ENCODE measurements at regions not wholly inside any gene's neighbourhood (a gene's known extent, or its start where the extent isn't known, plus 50 kb on each side); places are given as distances from the start of the nearest gene placed in this dataset.

DNA sequence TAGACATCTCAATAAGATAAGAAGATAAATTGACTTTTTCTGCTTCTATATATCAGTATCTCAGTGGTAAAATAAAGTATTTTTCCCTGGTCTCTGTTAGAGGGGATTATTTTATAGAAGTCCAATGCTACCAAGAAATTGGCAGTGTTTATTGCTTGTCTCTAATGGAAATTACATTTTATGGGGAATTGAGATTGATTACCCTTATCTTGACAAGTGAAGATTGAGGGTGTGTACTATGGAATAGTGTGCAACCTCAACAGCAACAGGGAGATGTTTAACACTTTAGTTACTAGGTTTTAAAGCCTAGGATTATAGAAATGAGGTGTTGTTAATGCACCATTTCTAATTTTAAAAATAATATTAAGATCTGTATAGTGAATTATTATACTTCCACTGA is 154.8 kb upstream of the ROBO1 start:
- TF ChIP-seq, protein P1, sequence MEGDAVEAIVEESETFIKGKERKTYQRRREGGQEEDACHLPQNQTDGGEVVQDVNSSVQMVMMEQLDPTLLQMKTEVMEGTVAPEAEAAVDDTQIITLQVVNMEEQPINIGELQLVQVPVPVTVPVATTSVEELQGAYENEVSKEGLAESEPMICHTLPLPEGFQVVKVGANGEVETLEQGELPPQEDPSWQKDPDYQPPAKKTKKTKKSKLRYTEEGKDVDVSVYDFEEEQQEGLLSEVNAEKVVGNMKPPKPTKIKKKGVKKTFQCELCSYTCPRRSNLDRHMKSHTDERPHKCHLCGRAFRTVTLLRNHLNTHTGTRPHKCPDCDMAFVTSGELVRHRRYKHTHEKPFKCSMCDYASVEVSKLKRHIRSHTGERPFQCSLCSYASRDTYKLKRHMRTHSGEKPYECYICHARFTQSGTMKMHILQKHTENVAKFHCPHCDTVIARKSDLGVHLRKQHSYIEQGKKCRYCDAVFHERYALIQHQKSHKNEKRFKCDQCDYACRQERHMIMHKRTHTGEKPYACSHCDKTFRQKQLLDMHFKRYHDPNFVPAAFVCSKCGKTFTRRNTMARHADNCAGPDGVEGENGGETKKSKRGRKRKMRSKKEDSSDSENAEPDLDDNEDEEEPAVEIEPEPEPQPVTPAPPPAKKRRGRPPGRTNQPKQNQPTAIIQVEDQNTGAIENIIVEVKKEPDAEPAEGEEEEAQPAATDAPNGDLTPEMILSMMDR (IDR thresholded peaks at IDR 0.05): no peak
- TF ChIP-seq POLR2A (IDR thresholded peaks at IDR 0.05): no peak
